ENCODE measurements at regions not wholly inside any gene's neighbourhood (a gene's known extent, or its start where the extent isn't known, plus 50 kb on each side); places are given as distances from the start of the nearest gene placed in this dataset.

GRCh38 chr9:90085633-90086032 lies 480.8 kb downstream of the GADD45G start:
- no peak for DNase-seq

- DNase-seq = no peak
Measured at GRCh38 chr9:90086101-90086511, 481.3 kb downstream of the GADD45G start.

GRCh38 chr9:90088434-90088833 lies 483.6 kb downstream of the GADD45G start:
- DNase-seq = no peak

- no peak for DNase-seq
Measured at GRCh38 chr9:90088856-90089255, 484.0 kb downstream of the GADD45G start.

- DNase-seq = no peak
Measured at GRCh38 chr9:90090997-90091396, 486.2 kb downstream of the GADD45G start.

GRCh38 chr9:90092508-90092907 lies 487.7 kb downstream of the GADD45G start:
- no peak for DNase-seq

GRCh38 chr9:90095682-90096081 lies 490.9 kb downstream of the GADD45G start:
- peak; percentile 84 for DNase-seq

- DNase-seq = no peak
Measured at GRCh38 chr9:90097237-90097636, 492.4 kb downstream of the GADD45G start.

GRCh38 chr9:90098408-90098807 lies 493.6 kb downstream of the GADD45G start:
- DNase-seq = no peak

GRCh38 chr9:90099262-90099963 lies 494.6 kb downstream of the GADD45G start:
- peak; percentile 49 for DNase-seq

- DNase-seq = no peak
Measured at GRCh38 chr9:90100014-90100413, 495.2 kb downstream of the GADD45G start.

GRCh38 chr9:90102292-90102901 lies 497.6 kb downstream of the GADD45G start:
- peak; percentile 69 for DNase-seq

GRCh38 chr9:90103771-90104170 lies 499.0 kb downstream of the GADD45G start:
- no peak for DNase-seq

- no peak for DNase-seq
Measured at GRCh38 chr9:90105773-90106172, 501.0 kb downstream of the GADD45G start.

- peak; percentile 43 for DNase-seq
Measured at GRCh38 chr9:90107040-90107725, 502.4 kb downstream of the GADD45G start.

GRCh38 chr9:90107726-90108655 lies 503.2 kb downstream of the GADD45G start:
- no peak for DNase-seq

- no peak for DNase-seq
Measured at GRCh38 chr9:90112788-90113187, 508.0 kb downstream of the GADD45G start.

- no peak for DNase-seq
Measured at GRCh38 chr9:90114641-90115425, 510.0 kb downstream of the GADD45G start.

GRCh38 chr9:90121762-90122161 lies 517.0 kb downstream of the GADD45G start:
- no peak for DNase-seq

- peak; percentile 63 for DNase-seq
Measured at GRCh38 chr9:90124961-90125360, 517.7 kb downstream of the DIRAS2 start.

GRCh38 chr9:90127923-90128322 lies 514.7 kb downstream of the DIRAS2 start:
- DNase-seq = no peak

GRCh38 chr9:90128587-90129190 lies 513.9 kb downstream of the DIRAS2 start:
- DNase-seq = no peak
